Right hindlimb (tissue), 1 donor: ENCODE measurements at regions not wholly inside any gene's neighbourhood (a gene's known extent, or its start where the extent isn't known, plus 50 kb on each side); places are given as distances from the start of the nearest gene placed in this dataset.
"Not testable (repeated sequence)": the region's sequence is repeated elsewhere in the genome, so short reads cannot be mapped to it uniquely, and the experiment has no call there.

Experiments
- DNase-seq: peaks from one replicate; pipeline ENCODE4 v3.0.0-alpha.2; 2018

DNA sequence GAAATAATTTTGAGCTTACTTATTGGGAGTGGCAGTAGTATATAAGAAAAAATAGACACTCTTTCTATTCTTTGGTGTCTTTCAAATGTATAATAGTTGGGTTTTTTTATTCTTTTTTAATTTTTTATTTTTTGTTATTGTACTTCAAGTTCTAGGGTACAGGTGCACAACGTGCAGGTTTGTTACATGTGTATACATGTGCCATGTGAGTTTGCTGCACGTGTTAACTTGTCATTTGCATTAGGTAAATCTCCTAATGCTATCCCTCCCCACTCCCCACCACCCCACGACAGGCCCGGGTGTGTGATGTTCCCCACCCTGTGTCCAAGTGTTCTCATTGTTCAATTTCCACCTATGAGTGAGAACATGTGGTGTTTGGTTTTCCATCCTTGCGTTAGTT is 1552.4 kb upstream of the B3GALT2 start:
- not testable (repeated sequence) for DNase-seq

GRCh38 chr1:194734970-194735369 is 1548.6 kb upstream of the B3GALT2 start:
- DNase-seq: no peak

DNA sequence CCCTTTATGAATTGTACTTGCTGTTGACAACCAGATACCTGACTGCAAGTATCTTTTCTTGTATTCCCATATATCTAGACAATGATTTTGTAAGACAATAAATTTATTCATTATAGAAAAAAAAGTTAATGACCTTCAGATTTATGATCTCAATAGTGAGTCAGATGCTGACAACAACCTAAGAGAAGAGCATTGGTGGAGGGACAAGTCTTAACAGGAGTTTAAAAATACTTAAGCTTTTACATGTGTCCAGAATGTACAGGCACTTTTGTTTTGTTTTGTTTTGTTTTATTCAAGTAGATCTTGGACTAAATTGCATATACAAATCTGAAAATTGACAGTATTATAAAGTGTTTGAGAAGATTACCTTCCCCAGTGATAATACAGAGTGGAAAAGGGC is 1544.6 kb upstream of the B3GALT2 start:
- DNase-seq: no peak

DNA sequence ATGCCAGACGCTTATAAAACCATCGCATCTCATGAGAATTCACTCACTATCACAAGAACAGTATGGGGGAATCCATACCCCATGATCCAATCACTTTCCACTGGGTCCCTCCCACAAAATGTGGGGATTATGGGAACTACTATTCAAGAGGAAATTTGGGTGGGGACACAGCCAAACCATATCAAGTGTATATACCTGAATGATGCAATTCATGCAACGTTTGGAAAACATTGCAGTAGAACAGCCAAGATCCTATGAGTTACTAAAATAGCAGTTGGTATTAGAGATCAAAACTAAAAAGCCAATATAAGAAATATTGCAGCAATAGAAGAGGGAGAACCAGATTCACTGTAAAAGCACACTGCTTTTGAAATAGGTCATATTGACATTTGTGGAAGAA is 1543.9 kb upstream of the B3GALT2 start:
- DNase-seq: no peak

DNA sequence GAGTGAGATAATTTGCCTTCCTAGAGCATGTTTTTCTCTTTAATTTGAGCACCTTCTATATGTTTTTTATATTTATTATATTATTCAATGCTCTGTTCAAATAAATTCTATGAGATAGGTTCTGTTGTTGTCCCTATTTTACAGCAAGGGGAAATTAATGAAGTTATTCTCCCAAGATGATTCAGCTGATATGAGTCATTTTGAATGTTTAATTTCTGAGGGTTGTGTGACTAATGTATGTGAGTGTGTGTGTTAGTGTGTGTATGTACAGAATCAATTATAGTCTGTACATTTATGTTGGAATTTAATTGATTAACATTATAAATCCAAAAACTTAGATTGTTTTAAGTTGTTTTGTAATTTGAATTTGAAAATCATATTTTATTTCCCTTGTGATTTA is 1536.7 kb upstream of the B3GALT2 start:
- DNase-seq: no peak

DNA sequence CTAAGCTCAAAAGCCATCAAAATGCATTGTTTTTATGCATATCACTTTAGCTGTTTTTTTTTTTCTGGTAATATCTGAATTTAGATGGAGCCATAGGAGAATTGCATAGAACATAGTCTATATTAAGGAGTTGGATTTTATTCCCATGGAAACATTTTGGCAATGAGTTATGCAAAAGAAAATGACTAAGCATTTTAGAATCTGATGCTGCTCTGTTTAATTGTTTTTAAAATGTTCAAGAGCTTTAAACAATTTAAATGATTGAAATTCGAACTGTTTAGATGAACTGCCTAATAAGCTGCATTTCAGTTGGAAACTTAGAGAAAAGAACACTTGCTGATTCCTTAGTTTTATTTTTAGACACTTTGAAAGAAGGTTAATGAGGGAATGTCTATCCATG is 1531.5 kb upstream of the B3GALT2 start:
- no peak for DNase-seq

GRCh38 chr1:194717334-194717733 is 1530.9 kb upstream of the B3GALT2 start:
- DNase-seq: no peak

GRCh38 chr1:194710671-194711070 is 1524.3 kb upstream of the B3GALT2 start:
- DNase-seq: no peak

GRCh38 chr1:194709439-194709838 is 1523.0 kb upstream of the B3GALT2 start:
- no peak for DNase-seq

DNA sequence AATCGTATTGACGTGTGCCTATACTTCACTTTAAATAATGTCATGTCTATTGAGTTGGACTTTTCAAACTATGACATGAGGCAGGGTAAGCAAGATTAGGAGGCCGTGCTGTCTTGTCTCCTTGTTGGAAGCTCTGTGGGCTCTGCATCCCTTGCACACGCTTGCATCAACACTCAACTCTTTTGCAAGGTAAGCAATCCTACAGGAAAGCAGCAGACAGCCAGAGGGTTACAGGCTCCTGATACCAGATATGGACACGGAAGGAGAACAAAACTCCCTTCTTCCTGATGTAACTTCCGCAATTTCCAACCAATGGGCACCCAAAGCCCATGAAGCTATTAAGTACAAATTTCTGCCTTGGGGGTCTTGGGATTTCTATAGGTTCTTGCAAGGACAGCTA is 1520.7 kb upstream of the B3GALT2 start:
- DNase-seq: no peak

DNA sequence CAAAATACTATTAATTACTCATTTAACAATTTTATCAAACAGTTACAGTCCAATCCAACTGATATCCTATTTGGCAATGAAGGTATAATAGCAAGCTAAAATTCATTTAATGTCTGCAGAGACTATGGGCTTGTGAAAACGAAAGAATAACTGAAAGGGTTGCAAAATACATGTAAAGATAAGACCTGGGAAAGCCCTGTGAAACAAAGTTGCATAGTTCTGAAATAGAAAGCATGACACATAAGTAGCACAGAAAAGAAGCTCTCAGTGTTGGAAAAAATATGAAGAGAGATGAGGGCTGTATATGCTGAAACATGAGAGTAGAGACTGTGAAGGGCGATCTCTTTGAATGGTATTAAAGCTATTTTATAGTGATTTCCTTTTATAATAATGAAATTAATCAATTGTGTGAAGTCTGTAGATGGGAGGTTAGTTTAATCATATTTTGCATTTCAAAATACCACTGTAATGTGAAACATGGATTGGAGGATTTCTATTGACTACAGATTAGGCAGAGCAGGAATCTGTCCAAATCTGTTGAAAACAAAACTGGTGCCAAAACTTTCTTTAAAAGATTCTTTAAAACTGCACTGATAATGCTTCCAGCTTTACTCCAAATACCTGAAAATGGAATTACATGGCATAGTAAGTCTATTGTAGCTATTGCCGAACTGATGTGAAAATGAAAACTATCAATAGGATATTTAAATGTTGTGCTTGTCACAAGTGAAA is 1518.9 kb upstream of the B3GALT2 start:
- DNase-seq: no peak

- DNase-seq: no peak
These were observed 1512.5 kb upstream of the B3GALT2 start for GRCh38 chr1:194698908-194699318.

- no peak for DNase-seq
These were observed 1506.8 kb upstream of the B3GALT2 start for GRCh38 chr1:194693244-194693643.

DNA sequence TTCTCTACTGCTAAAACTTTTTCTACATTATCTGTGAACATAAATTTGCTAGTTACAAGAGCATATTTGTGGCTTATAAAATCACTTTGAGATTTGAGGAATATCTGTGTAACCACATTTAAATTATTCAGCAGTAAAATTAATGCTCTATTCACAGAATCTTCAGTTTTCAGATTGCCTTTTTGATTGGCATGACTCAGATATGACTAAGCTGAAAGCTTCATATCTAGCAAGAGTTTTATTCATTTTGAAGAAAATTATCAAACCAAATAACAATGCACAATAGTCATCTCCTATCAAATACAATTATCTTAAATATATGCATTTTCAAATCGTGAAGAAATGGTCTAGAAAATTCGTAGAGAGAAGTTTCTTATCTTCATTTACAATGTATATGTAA is 1498.2 kb upstream of the B3GALT2 start:
- no peak for DNase-seq

GRCh38 chr1:194658090-194658439 is 1471.7 kb upstream of the B3GALT2 start:
- DNase-seq: no peak

- no peak for DNase-seq
These were observed 1468.5 kb upstream of the B3GALT2 start for GRCh38 chr1:194654956-194655355.

GRCh38 chr1:194653385-194653784 is 1467.0 kb upstream of the B3GALT2 start:
- no peak for DNase-seq

DNA sequence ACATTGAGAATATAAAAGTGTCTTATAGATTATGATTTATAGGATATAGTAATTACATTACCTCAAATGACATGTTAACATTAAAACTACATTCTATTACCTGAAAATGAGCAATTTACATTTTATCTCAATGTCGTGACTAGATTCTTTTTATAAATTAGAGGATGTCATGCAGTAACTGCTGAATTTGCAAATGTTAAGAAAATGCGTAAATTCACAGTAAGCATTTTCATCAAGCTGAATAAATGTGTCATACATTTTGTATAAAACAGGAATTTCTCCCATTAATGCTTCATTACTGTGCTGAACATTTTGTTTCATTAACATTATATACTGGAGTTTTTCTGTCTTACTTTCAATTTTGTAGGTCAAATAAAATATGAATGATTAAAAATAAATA is 1460.7 kb upstream of the B3GALT2 start:
- no peak for DNase-seq

DNA sequence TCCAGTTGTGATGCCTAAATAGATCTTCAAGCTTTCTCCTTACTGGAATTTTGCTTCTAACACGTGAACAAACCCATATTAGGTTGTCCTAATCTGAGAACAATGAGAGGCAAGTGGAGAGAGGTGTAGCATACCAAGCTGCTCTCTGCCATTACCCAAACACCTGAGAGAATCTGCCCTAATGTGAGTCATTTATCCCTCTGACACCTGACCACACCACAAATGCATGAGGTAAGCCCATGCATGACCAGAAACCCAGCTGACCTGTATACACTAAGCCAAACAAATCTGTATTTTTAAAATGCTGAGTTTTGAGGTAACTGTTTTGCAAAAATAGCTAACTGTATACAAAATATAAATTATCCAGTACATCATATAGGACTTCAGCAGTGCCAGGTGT is 1458.1 kb upstream of the B3GALT2 start:
- DNase-seq: no peak

DNA sequence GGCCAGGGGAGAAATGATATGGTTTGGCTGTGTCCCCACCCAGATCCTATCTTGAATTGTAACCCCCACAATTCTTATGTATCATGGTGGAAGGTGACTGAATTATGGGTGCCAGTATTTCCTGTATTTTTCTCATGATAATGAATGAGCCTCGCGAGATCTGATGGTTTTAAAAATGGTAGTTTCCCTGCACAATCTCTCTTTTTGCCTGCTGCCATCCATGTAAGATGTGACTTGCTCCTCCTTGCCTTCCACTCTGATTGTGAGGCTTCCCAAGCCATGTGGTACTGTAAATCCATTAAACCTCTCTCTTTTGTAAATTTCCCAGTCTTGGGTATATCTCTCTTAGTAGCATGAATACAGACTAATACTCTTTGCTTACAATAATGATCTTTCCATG is 1453.9 kb upstream of the B3GALT2 start:
- no peak for DNase-seq

GRCh38 chr1:194629011-194629410 is 1442.6 kb upstream of the B3GALT2 start:
- no peak for DNase-seq

- DNase-seq: no peak
These were observed 1438.4 kb upstream of the B3GALT2 start for GRCh38 chr1:194624833-194625232.

DNA sequence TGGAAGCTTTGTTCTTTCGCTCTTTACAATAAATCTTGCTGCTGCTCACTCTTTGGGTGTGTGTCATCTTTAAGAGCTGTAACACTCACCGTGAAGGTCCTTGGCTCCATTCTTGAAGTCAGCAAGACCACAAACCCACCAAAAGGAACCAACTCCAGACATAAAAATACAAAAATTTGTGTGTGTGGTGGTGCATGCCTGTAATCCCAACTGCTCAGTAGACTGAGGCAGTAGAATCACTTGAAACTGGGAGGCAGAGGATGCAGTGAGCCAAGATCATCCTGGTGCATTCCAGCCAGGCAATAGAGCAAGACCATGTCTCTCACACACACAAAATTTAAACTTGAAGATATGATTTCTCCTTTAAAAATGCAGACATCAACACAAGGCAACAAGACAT is 1431.7 kb upstream of the B3GALT2 start:
- no peak for DNase-seq

GRCh38 chr1:194617272-194617671 is 1430.9 kb upstream of the B3GALT2 start:
- not testable (repeated sequence) for DNase-seq

GRCh38 chr1:194616835-194617234 is 1430.4 kb upstream of the B3GALT2 start:
- no peak for DNase-seq

DNA sequence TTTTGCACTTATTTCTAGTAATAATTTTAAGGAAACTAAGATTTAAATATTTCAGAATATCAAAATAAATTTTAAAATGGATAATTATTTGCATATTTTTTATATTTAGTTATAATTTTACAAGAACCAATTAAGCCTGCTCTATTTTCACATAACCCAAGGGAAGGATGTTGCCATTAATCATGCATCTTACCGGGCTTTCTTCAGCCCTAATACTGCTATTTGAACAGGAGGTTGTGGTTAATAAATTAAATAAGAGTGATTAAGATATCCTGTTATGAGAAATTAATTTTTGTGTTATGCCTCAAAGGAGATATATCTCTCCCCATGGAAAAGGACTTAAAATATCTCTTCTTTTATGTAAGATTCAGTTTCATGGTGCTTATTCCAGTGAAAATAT is 1415.8 kb upstream of the B3GALT2 start:
- DNase-seq: no peak
